A673 (cell line): ENCODE measurements at regions not wholly inside any gene's neighbourhood (a gene's known extent, or its start where the extent isn't known, plus 50 kb on each side); places are given as distances from the start of the nearest gene placed in this dataset.

Experiments
- EZH2 ChIP-seq: fragments of 200-600 bp; sonication (generic); IDR thresholded peaks from 2 replicates; pipeline ENCODE4 v1.6.1; 2017; ENCODE audit warnings: borderline replicate concordance, low read depth, mild to moderate bottlenecking, mixed read lengths, antibody characterized with exemption, low read length; ENCODE audit not compliant: poor library complexity, severe bottlenecking
- TF ChIP-seq, protein P1 (sequence below): fragments of 300-800, 200-600 bp; sonication (generic); conservative IDR thresholded peaks from 2 replicates; pipeline ENCODE4 v1.5.1; 2017; ENCODE audit warnings: low read depth, mild to moderate bottlenecking, antibody characterized with exemption, low read length, moderate library complexity, mixed read lengths

DNA sequence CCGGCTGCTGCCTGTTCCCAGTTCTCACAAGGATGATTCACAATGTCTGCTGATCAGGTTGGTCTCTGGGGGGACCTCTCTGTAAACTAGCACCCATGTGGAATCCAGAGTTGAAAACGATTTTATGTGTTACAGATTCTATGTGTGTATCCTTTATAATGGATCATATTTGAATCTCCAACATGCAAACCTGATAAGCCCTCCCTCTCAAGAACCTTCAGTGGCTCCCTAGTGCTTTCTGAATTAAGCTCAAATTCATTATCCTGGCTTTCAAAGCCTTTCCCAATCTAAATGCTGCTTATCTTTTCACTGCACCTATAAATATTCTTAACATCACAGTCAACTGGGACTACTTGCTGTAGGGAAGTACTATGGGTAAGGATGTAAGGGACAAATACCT lies 166.8 kb upstream of the USP24 start:
- TF ChIP-seq, protein P1, sequence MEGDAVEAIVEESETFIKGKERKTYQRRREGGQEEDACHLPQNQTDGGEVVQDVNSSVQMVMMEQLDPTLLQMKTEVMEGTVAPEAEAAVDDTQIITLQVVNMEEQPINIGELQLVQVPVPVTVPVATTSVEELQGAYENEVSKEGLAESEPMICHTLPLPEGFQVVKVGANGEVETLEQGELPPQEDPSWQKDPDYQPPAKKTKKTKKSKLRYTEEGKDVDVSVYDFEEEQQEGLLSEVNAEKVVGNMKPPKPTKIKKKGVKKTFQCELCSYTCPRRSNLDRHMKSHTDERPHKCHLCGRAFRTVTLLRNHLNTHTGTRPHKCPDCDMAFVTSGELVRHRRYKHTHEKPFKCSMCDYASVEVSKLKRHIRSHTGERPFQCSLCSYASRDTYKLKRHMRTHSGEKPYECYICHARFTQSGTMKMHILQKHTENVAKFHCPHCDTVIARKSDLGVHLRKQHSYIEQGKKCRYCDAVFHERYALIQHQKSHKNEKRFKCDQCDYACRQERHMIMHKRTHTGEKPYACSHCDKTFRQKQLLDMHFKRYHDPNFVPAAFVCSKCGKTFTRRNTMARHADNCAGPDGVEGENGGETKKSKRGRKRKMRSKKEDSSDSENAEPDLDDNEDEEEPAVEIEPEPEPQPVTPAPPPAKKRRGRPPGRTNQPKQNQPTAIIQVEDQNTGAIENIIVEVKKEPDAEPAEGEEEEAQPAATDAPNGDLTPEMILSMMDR: no peak
- TF ChIP-seq EZH2: no peak
